ENCODE measurements at regions not wholly inside any gene's neighbourhood (a gene's known extent, or its start where the extent isn't known, plus 50 kb on each side); places are given as distances from the start of the nearest gene placed in this dataset.

DNA sequence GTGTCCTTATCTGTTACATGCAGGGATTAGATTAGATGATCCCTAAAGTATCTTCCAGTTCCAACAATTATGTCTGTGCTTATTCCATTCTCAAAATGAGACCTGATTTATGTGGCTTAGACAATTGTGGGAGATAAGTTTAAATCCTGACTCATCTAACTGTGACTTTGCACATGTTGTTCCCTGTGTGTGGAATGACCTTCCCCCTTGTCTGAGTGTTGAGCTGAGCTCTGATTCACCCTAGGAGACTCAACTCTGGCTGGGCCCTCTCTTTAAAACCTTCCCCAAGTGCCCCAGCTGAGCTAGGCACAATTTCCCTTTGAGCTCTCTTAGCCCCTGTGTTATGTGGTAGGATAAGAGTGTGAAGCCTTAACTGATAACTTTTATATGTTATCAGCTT lies 118.9 kb upstream of the ELL2 start (continued):
- TF ChIP-seq, protein P1, sequence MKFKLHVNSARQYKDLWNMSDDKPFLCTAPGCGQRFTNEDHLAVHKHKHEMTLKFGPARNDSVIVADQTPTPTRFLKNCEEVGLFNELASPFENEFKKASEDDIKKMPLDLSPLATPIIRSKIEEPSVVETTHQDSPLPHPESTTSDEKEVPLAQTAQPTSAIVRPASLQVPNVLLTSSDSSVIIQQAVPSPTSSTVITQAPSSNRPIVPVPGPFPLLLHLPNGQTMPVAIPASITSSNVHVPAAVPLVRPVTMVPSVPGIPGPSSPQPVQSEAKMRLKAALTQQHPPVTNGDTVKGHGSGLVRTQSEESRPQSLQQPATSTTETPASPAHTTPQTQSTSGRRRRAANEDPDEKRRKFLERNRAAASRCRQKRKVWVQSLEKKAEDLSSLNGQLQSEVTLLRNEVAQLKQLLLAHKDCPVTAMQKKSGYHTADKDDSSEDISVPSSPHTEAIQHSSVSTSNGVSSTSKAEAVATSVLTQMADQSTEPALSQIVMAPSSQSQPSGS (CRISPR knock-in tag; IDR thresholded peaks at IDR 0.05; ENCODE audit: borderline replicate concordance, low read depth) = no peak

DNA sequence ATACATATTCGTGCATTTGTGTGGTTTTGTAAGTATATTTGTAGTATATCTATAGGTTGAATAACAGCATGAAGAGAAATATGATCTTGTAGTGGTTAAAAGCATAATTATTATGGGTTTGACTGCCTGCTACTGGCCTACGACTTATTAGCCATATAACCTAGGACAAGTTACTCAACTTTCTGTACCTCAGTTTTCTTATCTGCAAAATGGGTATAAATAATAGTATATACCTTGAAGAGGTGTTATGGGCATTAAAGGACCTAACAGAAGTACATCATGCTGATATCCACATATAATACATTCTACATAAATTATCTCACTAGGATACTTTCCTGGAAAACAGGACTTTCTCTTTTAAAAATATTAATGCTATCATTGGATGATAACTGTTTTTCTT lies 118.3 kb upstream of the ELL2 start:
- CTCF ChIA-PET = no interaction called here
- H3K9me3 Mint-ChIP-seq = no peaks in the 10 kb centered on the region
- POLR2A ChIA-PET = no interaction called here
- no peaks in the 10 kb centered on the region; the same call in 1 of the 2 replicates for H3K36me3 Mint-ChIP-seq
- no peak overlapping the region for H3K4me3 Mint-ChIP-seq
- peaks cover 43% of the 10 kb centered on the region for H3K4me1 Mint-ChIP-seq
- H3K27ac Mint-ChIP-seq = no peak overlapping the region
- no peak for ATAC-seq
- TF ChIP-seq, protein P2, sequence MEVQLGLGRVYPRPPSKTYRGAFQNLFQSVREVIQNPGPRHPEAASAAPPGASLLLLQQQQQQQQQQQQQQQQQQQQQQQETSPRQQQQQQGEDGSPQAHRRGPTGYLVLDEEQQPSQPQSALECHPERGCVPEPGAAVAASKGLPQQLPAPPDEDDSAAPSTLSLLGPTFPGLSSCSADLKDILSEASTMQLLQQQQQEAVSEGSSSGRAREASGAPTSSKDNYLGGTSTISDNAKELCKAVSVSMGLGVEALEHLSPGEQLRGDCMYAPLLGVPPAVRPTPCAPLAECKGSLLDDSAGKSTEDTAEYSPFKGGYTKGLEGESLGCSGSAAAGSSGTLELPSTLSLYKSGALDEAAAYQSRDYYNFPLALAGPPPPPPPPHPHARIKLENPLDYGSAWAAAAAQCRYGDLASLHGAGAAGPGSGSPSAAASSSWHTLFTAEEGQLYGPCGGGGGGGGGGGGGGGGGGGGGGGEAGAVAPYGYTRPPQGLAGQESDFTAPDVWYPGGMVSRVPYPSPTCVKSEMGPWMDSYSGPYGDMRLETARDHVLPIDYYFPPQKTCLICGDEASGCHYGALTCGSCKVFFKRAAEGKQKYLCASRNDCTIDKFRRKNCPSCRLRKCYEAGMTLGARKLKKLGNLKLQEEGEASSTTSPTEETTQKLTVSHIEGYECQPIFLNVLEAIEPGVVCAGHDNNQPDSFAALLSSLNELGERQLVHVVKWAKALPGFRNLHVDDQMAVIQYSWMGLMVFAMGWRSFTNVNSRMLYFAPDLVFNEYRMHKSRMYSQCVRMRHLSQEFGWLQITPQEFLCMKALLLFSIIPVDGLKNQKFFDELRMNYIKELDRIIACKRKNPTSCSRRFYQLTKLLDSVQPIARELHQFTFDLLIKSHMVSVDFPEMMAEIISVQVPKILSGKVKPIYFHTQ (CRISPR knock-in tag; IDR thresholded peaks at IDR 0.05) = no peak
- TF ChIP-seq NFYB (CRISPR knock-in tag; conservative IDR thresholded peaks at IDR 0.05; ENCODE audit: low read depth) = no peak
- TF ChIP-seq ZBTB21 (CRISPR knock-in tag; IDR thresholded peaks at IDR 0.05; ENCODE audit: borderline replicate concordance) = no peak
- no peak for TF ChIP-seq ZNF423 (CRISPR knock-in tag; IDR thresholded peaks at IDR 0.05)
- TF ChIP-seq, protein P3, sequence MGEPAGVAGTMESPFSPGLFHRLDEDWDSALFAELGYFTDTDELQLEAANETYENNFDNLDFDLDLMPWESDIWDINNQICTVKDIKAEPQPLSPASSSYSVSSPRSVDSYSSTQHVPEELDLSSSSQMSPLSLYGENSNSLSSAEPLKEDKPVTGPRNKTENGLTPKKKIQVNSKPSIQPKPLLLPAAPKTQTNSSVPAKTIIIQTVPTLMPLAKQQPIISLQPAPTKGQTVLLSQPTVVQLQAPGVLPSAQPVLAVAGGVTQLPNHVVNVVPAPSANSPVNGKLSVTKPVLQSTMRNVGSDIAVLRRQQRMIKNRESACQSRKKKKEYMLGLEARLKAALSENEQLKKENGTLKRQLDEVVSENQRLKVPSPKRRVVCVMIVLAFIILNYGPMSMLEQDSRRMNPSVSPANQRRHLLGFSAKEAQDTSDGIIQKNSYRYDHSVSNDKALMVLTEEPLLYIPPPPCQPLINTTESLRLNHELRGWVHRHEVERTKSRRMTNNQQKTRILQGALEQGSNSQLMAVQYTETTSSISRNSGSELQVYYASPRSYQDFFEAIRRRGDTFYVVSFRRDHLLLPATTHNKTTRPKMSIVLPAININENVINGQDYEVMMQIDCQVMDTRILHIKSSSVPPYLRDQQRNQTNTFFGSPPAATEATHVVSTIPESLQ (CRISPR knock-in tag; IDR thresholded peaks at IDR 0.05) = no peak
- no peak for TF ChIP-seq ZNF121 (CRISPR knock-in tag; IDR thresholded peaks at IDR 0.05)
- TF ChIP-seq, protein P4, sequence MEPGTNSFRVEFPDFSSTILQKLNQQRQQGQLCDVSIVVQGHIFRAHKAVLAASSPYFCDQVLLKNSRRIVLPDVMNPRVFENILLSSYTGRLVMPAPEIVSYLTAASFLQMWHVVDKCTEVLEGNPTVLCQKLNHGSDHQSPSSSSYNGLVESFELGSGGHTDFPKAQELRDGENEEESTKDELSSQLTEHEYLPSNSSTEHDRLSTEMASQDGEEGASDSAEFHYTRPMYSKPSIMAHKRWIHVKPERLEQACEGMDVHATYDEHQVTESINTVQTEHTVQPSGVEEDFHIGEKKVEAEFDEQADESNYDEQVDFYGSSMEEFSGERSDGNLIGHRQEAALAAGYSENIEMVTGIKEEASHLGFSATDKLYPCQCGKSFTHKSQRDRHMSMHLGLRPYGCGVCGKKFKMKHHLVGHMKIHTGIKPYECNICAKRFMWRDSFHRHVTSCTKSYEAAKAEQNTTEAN (CRISPR knock-in tag; IDR thresholded peaks at IDR 0.05) = no peak
- TF ChIP-seq OVOL2 (CRISPR knock-in tag; IDR thresholded peaks at IDR 0.05; ENCODE audit: borderline replicate concordance) = no peak
- TF ChIP-seq ETV6 (CRISPR knock-in tag; IDR thresholded peaks at IDR 0.05) = no peak
- no peak for TF ChIP-seq ATF1 (CRISPR knock-in tag; IDR thresholded peaks at IDR 0.05)
- TF ChIP-seq EMX1 (CRISPR knock-in tag; IDR thresholded peaks at IDR 0.05) = no peak
- no peak for DNase-seq (ENCODE audit: low spot score)
- no peaks in the 10 kb centered on the region for H3K27me3 Mint-ChIP-seq (ENCODE audit: low read depth)

DNA sequence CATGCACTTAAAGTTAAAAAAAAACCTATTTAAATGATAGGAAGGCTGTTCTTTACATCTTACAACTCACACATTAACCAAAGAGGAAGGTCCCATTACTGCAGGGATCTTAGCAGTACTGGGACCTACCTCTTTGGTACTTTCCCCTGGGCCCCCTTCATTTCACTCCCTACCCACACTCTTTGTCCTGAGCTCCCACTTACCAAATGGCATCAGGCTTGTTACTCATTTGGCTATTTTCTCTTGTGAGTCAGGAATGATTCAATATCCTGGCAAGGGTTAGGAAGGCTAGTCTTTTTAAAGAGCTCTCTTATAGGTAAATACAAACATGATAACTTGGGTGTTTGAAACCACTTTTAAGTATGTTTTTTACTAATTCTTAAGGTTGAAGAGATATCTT lies 117.4 kb upstream of the ELL2 start:
- H3K4me1 Mint-ChIP-seq = peaks cover 41% of the 10 kb centered on the region
- no peak overlapping the region for H3K4me3 Mint-ChIP-seq
- ChIA-PET CTCF (no interaction called here), POLR2A (interaction anchor here (1.7 kb wide), 1 partner anchor 117 kb away, joined by 3 read pairs; no protein-coding TSS in a partner anchor)
- H3K27ac Mint-ChIP-seq = no peak overlapping the region
- DNase-seq (ENCODE audit: low spot score) = no peak
- ATAC-seq = no peak
- peaks cover 4% of the 10 kb centered on the region; the same call in 1 of the 2 replicates for H3K27me3 Mint-ChIP-seq (ENCODE audit: low read depth)
- H3K36me3 Mint-ChIP-seq = no peaks in the 10 kb centered on the region; the same call in 1 of the 2 replicates
- H3K9me3 Mint-ChIP-seq = no peaks in the 10 kb centered on the region
- TF ChIP-seq MXD4 (CRISPR knock-in tag; IDR thresholded peaks at IDR 0.05; ENCODE audit: borderline replicate concordance) (no peak), KAT7 (CRISPR knock-in tag; IDR thresholded peaks at IDR 0.05; ENCODE audit: borderline replicate concordance) (no peak), ELF4 (CRISPR knock-in tag; IDR thresholded peaks at IDR 0.05; ENCODE audit: low read depth) (no peak), OVOL2 (CRISPR knock-in tag; IDR thresholded peaks at IDR 0.05; ENCODE audit: borderline replicate concordance) (no peak), ZNF219 (CRISPR knock-in tag; IDR thresholded peaks at IDR 0.05; ENCODE audit: borderline replicate concordance) (no peak), NFE2L1 (CRISPR knock-in tag; IDR thresholded peaks at IDR 0.05) (no peak)
- TF ChIP-seq, protein P5, sequence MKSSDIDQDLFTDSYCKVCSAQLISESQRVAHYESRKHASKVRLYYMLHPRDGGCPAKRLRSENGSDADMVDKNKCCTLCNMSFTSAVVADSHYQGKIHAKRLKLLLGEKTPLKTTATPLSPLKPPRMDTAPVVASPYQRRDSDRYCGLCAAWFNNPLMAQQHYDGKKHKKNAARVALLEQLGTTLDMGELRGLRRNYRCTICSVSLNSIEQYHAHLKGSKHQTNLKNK (CRISPR knock-in tag; IDR thresholded peaks at IDR 0.05) = no peak
- TF ChIP-seq, protein P6, sequence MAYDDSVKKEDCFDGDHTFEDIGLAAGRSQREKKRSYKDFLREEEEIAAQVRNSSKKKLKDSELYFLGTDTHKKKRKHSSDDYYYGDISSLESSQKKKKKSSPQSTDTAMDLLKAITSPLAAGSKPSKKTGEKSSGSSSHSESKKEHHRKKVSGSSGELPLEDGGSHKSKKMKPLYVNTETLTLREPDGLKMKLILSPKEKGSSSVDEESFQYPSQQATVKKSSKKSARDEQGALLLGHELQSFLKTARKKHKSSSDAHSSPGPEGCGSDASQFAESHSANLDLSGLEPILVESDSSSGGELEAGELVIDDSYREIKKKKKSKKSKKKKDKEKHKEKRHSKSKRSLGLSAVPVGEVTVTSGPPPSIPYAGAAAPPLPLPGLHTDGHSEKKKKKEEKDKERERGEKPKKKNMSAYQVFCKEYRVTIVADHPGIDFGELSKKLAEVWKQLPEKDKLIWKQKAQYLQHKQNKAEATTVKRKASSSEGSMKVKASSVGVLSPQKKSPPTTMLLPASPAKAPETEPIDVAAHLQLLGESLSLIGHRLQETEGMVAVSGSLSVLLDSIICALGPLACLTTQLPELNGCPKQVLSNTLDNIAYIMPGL (CRISPR knock-in tag; IDR thresholded peaks at IDR 0.05) = no peak
- TF ChIP-seq, protein P3 (CRISPR knock-in tag; IDR thresholded peaks at IDR 0.05) = no peak
